Fibroblast of skin of back (primary cell): ENCODE measurements at regions not wholly inside any gene's neighbourhood (a gene's known extent, or its start where the extent isn't known, plus 50 kb on each side); places are given as distances from the start of the nearest gene placed in this dataset.
"Not testable (repeated sequence)": the region's sequence is repeated elsewhere in the genome, so short reads cannot be mapped to it uniquely, and the experiment has no call there.

ENCODE experiments used
- DNase-seq: peaks from one replicate; pipeline ENCODE4 v3.0.0-alpha.2; 2013

GRCh38 chr4:107391009-107391629, 328.9 kb downstream of the PAPSS1 start:
- no peak for DNase-seq

- DNase-seq, result no peak
These were observed 330.1 kb downstream of the PAPSS1 start for GRCh38 chr4:107389965-107390364.

GRCh38 chr4:107388736-107389274, 331.2 kb downstream of the PAPSS1 start:
- DNase-seq, result no peak

GRCh38 chr4:107380836-107381438, 339.1 kb downstream of the PAPSS1 start:
- DNase-seq, result no peak

GRCh38 chr4:107380190-107380589, 339.8 kb downstream of the PAPSS1 start:
- peak; percentile 30 for DNase-seq

- peak; percentile 68 for DNase-seq
These were observed 340.8 kb downstream of the PAPSS1 start for GRCh38 chr4:107379054-107379869.

GRCh38 chr4:107376293-107376692, 340.2 kb upstream of the DKK2 start:
- DNase-seq, result no peak

GRCh38 chr4:107366900-107367299, 330.8 kb upstream of the DKK2 start:
- DNase-seq, result no peak

- DNase-seq, result no peak
These were observed 330.1 kb upstream of the DKK2 start for GRCh38 chr4:107366016-107366735.

- no peak for DNase-seq
These were observed 327.0 kb upstream of the DKK2 start for GRCh38 chr4:107363125-107363524.

GRCh38 chr4:107359208-107359607, 323.1 kb upstream of the DKK2 start:
- no peak for DNase-seq

GRCh38 chr4:107354304-107354703, 318.2 kb upstream of the DKK2 start:
- DNase-seq, result peak; percentile 18

- DNase-seq, result no peak
These were observed 315.1 kb upstream of the DKK2 start for GRCh38 chr4:107351196-107351595.

GRCh38 chr4:107349732-107350131, 313.6 kb upstream of the DKK2 start:
- DNase-seq, result no peak

- DNase-seq, result peak; percentile 88
These were observed 313.2 kb upstream of the DKK2 start for GRCh38 chr4:107349266-107349665.

- DNase-seq, result no peak
These were observed 312.3 kb upstream of the DKK2 start for GRCh38 chr4:107348188-107349050.

- DNase-seq, result no peak
These were observed 297.4 kb upstream of the DKK2 start for GRCh38 chr4:107333518-107333917.

GRCh38 chr4:107332656-107333055, 296.5 kb upstream of the DKK2 start:
- not testable (repeated sequence) for DNase-seq

GRCh38 chr4:107330916-107331315, 294.8 kb upstream of the DKK2 start:
- no peak for DNase-seq

- no peak for DNase-seq
These were observed 283.3 kb upstream of the DKK2 start for GRCh38 chr4:107319386-107319785.

- DNase-seq, result no peak
These were observed 282.0 kb upstream of the DKK2 start for GRCh38 chr4:107318078-107318477.

GRCh38 chr4:107317611-107318010, 281.5 kb upstream of the DKK2 start:
- DNase-seq, result peak; percentile 59
